Liver (tissue), 8 donors: ENCODE measurements at regions not wholly inside any gene's neighbourhood (a gene's known extent, or its start where the extent isn't known, plus 50 kb on each side); places are given as distances from the start of the nearest gene placed in this dataset.

ENCODE experiments used
- DNase-seq: peaks from one replicate; pipeline ENCODE4 v3.0.0-alpha.2; 2017; ENCODE audit warnings: low spot score
- H3K27ac ChIP-seq, 2 donors: one replicate each; pipeline ENCODE4 v1.7.0; 2013; ENCODE audit warnings: inconsistent platforms in 2 of 2, low read length in 2 of 2, control low read depth in 1 of 2, low read depth in 1 of 2, mild to moderate bottlenecking in 1 of 2
- H3K27me3 ChIP-seq, 4 donors: one replicate each; pipeline versions ENCODE4 v1.6.1 to v1.7.0; 2013; ENCODE audit warnings: low read length in 3 of 4, inconsistent platforms in 1 of 4, mild to moderate bottlenecking in 1 of 4, moderate library complexity in 1 of 4; ENCODE audit not compliant: control insufficient read depth in 4 of 4, insufficient read depth in 4 of 4
- H3K36me3 ChIP-seq, 4 donors: one replicate each; pipeline versions ENCODE4 v1.6.1 to v1.7.0; 2013; ENCODE audit warnings: low read length in 3 of 4, mild to moderate bottlenecking in 3 of 4, low read depth in 1 of 4, moderate library complexity in 1 of 4; ENCODE audit not compliant: control insufficient read depth in 4 of 4, insufficient read depth in 3 of 4
- H3K4me1 ChIP-seq, 4 donors: one replicate each; pipeline versions ENCODE4 v1.6.1 to v1.7.0; 2013; ENCODE audit warnings: low read length in 3 of 4, mild to moderate bottlenecking in 3 of 4, moderate library complexity in 1 of 4; ENCODE audit not compliant: control insufficient read depth in 4 of 4, insufficient read depth in 4 of 4
- H3K4me3 ChIP-seq, 3 donors: one replicate each; pipeline versions ENCODE4 v1.6.1 to v1.7.0; 2013; ENCODE audit warnings: low read length in 3 of 3, control low read depth in 1 of 3, low read depth in 1 of 3, mild to moderate bottlenecking in 1 of 3
- H3K9ac ChIP-seq, 2 donors: one replicate each; pipeline ENCODE4 v1.7.0; 2013; ENCODE audit warnings: low read length in 2 of 2, mild to moderate bottlenecking in 2 of 2, moderate library complexity in 2 of 2, control low read depth in 1 of 2, low read depth in 1 of 2
- H3K9me3 ChIP-seq, 4 donors: one replicate each; pipeline versions ENCODE4 v1.6.1 to v1.7.0; 2013; ENCODE audit warnings: low read length in 3 of 4; ENCODE audit not compliant: control insufficient read depth in 4 of 4
- EGR1 ChIP-seq, 2 donors: IDR thresholded peaks; 2 replicates each; pipeline ENCODE4 v1.6.1; 2016 to 2018; ENCODE audit warnings: antibody characterized with exemption in 2 of 2, low read depth in 2 of 2
- FOXA1 ChIP-seq: IDR thresholded peaks from 2 replicates; pipeline ENCODE4 v1.6.1; 2016; ENCODE audit warnings: antibody characterized with exemption
- FOXA2 ChIP-seq: IDR thresholded peaks from 2 replicates; pipeline ENCODE4 v1.6.1; 2016; ENCODE audit warnings: antibody characterized with exemption
- GABPA ChIP-seq, 2 donors: IDR thresholded peaks in 1 of 2; conservative IDR thresholded peaks in 1 of 2; 2 replicates each; pipeline ENCODE4 v1.6.1; 2016; ENCODE audit warnings: antibody characterized with exemption in 2 of 2, mild to moderate bottlenecking in 1 of 2, moderate library complexity in 1 of 2
- HNF4A ChIP-seq, 2 donors: conservative IDR thresholded peaks; 2 replicates each; pipeline ENCODE4 v1.6.1; 2016; ENCODE audit warnings: antibody characterized with exemption in 2 of 2, mild to moderate bottlenecking in 2 of 2
- JUND ChIP-seq, 2 donors: IDR thresholded peaks; 2 replicates each; pipeline ENCODE4 v1.6.1; 2016; ENCODE audit warnings: antibody characterized with exemption in 2 of 2
- NR2F2 ChIP-seq: IDR thresholded peaks from 2 replicates; pipeline ENCODE4 v1.6.1; 2016; ENCODE audit warnings: antibody characterized with exemption
- RAD21 ChIP-seq, 2 donors: IDR thresholded peaks; 2 replicates each; pipeline ENCODE4 v1.6.1; 2016; ENCODE audit warnings: antibody characterized with exemption in 2 of 2, mild to moderate bottlenecking in 2 of 2
- RXRA ChIP-seq, 2 donors: IDR thresholded peaks; 2 replicates each; pipeline ENCODE4 v1.6.1; 2017 to 2018; ENCODE audit warnings: antibody characterized with exemption in 2 of 2, mild to moderate bottlenecking in 1 of 2
- SP1 ChIP-seq: IDR thresholded peaks from 2 replicates; pipeline ENCODE4 v1.6.1; 2018; ENCODE audit warnings: antibody characterized with exemption, mild to moderate bottlenecking
- TAF1 ChIP-seq: conservative IDR thresholded peaks from 2 replicates; pipeline ENCODE4 v1.6.1; 2016; ENCODE audit warnings: antibody characterized with exemption, mild to moderate bottlenecking
- YY1 ChIP-seq: IDR thresholded peaks from 2 replicates; pipeline ENCODE4 v1.6.1; 2016; ENCODE audit warnings: antibody characterized with exemption, mild to moderate bottlenecking
- WGBS: extraction: QIAGEN DNeasy Blood & Tissue Kit; methylation state at CpG from one replicate; pipeline ENCODE4 v1.1.7; 2013; 5-methylcytosine and 5-hydroxymethylcytosine counted together
- TF ChIP-seq, protein P1 (sequence below): fragments of 150-350 bp; IDR thresholded peaks from 2 replicates; pipeline ENCODE4 v1.5.1; 2017; ENCODE audit warnings: improper control_type of control experiment, low read depth, low read length; ENCODE audit not compliant: missing input control
- TF ChIP-seq, protein P2 (sequence below): IDR thresholded peaks from 2 replicates; pipeline ENCODE4 v1.6.1; 2016; ENCODE audit warnings: antibody characterized with exemption
- TF ChIP-seq, protein P3 (sequence below): IDR thresholded peaks from 2 replicates; pipeline ENCODE4 v1.6.1; 2016; ENCODE audit warnings: antibody characterized with exemption
- TF ChIP-seq, protein P4 (sequence below): IDR thresholded peaks from 2 replicates; pipeline ENCODE4 v1.6.1; 2016; ENCODE audit warnings: antibody characterized with exemption
- donor health status: healthy.
- donor health status: healthy.
- donor health status: healthy.
- donor health status: healthy.
- donor health status: healthy.

DNA sequence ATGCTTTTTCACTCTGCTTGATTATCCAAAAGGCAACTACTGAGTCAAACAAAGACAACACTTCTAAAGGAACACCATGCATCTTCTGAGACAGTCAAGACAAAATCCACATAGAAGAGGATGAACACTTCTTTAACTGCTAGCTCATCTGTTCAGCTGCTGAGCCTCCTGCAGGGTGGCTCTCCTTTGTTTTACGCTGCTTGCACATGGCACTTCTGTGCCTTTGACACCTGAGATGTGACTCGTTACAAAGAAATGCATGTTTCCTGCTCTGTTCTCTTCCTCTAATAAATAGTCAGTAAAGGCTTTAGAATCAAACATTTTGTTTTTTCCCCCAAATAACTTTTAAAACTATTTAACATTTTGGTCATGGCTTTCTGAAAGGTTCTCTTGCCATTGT lies 1129.4 kb downstream of the TDRD15 start:
- DNase-seq: no peak
- WGBS: 75% methylated on average over 2 of the region's 2 CpGs
- TF ChIP-seq FOXA1: no peak
- TF ChIP-seq GABPA (IDR thresholded peaks at IDR 0.05 in 1 of 2, conservative IDR thresholded peaks at IDR 0.05 in 1 of 2): no peak
- TF ChIP-seq, protein P1, sequence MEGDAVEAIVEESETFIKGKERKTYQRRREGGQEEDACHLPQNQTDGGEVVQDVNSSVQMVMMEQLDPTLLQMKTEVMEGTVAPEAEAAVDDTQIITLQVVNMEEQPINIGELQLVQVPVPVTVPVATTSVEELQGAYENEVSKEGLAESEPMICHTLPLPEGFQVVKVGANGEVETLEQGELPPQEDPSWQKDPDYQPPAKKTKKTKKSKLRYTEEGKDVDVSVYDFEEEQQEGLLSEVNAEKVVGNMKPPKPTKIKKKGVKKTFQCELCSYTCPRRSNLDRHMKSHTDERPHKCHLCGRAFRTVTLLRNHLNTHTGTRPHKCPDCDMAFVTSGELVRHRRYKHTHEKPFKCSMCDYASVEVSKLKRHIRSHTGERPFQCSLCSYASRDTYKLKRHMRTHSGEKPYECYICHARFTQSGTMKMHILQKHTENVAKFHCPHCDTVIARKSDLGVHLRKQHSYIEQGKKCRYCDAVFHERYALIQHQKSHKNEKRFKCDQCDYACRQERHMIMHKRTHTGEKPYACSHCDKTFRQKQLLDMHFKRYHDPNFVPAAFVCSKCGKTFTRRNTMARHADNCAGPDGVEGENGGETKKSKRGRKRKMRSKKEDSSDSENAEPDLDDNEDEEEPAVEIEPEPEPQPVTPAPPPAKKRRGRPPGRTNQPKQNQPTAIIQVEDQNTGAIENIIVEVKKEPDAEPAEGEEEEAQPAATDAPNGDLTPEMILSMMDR: no peak
- TF ChIP-seq YY1: no peak
- TF ChIP-seq NR2F2: no peak
- TF ChIP-seq, protein P2, sequence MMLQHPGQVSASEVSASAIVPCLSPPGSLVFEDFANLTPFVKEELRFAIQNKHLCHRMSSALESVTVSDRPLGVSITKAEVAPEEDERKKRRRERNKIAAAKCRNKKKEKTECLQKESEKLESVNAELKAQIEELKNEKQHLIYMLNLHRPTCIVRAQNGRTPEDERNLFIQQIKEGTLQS: no peak
- no peak for TF ChIP-seq SP1
- no peak for TF ChIP-seq TAF1
- TF ChIP-seq FOXA2: no peak
- TF ChIP-seq HNF4A (conservative IDR thresholded peaks at IDR 0.05): no peak
- no peak for TF ChIP-seq EGR1 (IDR thresholded peaks at IDR 0.05; ENCODE audit: low read depth in 2 of 2)

DNA sequence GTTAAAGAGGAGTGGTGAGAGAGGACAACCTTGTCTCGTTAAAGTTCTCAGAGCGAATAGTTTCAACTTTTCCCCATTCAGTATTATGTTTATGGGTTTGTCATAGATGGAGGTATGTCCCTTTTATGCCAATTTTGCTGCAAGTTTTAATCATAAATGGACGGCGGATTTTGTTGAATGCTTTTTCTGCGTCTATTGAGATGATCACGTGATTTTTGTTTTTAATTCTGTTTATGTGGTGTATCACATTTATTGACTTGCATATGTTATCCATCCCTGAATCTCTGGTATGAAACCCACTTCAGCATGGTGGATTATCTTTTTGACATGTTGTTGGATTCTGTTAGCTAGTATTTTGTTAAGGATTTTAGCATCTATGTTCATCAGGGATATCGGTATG lies 1123.8 kb upstream of the KLHL29 start:
- Histone ChIP-seq H3K4me3 (no peak overlapping the region), H3K27ac (no peak overlapping the region), H3K36me3 (no peaks in the 10 kb centered on the region), H3K4me1 (no peaks in the 10 kb centered on the region), H3K9me3 (no peaks in the 10 kb centered on the region), H3K9ac (no peak overlapping the region), H3K27me3 (no peaks in the 10 kb centered on the region)
- no peak for TF ChIP-seq RAD21 (IDR thresholded peaks at IDR 0.05)
- TF ChIP-seq, protein P3, sequence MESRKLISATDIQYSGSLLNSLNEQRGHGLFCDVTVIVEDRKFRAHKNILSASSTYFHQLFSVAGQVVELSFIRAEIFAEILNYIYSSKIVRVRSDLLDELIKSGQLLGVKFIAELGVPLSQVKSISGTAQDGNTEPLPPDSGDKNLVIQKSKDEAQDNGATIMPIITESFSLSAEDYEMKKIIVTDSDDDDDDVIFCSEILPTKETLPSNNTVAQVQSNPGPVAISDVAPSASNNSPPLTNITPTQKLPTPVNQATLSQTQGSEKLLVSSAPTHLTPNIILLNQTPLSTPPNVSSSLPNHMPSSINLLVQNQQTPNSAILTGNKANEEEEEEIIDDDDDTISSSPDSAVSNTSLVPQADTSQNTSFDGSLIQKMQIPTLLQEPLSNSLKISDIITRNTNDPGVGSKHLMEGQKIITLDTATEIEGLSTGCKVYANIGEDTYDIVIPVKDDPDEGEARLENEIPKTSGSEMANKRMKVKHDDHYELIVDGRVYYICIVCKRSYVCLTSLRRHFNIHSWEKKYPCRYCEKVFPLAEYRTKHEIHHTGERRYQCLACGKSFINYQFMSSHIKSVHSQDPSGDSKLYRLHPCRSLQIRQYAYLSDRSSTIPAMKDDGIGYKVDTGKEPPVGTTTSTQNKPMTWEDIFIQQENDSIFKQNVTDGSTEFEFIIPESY: no peak
- 92% methylated on average over 7 of the region's 7 CpGs for WGBS
- no peak for DNase-seq

More for the DNA sequence above, 1129.4 kb downstream of the TDRD15 start:
- no peaks in the 10 kb centered on the region for H3K4me1 ChIP-seq
- no peaks in the 10 kb centered on the region for H3K36me3 ChIP-seq
- no peaks in the 10 kb centered on the region for H3K9me3 ChIP-seq
- no peak overlapping the region for H3K9ac ChIP-seq
- H3K27ac ChIP-seq: no peak overlapping the region
- H3K27me3 ChIP-seq: no peaks in the 10 kb centered on the region
- no peak overlapping the region for H3K4me3 ChIP-seq

DNA sequence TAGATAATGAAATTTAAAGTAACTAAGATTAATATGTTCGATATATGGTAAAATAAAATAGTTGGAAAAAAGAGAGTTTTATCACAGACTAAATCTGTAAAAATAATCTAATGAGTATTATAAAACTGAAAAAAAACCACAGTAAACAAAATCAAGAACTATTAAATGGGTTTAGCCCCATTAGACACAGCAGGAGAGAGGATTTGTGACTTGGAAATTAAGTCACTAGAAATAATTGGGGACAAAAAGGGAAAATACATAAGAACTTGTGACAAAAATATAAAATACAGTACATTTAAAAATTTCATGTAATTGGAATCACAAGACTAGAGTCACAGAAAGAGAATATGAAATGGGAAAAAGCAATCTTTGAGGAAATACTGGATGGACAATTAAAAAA lies 1114.6 kb upstream of the KLHL29 start:
- H3K27me3 ChIP-seq: no peaks in the 10 kb centered on the region
- no peak for TF ChIP-seq GABPA (IDR thresholded peaks at IDR 0.05 in 1 of 2, conservative IDR thresholded peaks at IDR 0.05 in 1 of 2)
- no peak for TF ChIP-seq NR2F2
- TF ChIP-seq, protein P3: no peak
- TF ChIP-seq, protein P2: no peak
- TF ChIP-seq, protein P4, sequence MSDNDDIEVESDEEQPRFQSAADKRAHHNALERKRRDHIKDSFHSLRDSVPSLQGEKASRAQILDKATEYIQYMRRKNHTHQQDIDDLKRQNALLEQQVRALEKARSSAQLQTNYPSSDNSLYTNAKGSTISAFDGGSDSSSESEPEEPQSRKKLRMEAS: no peak
- no peak for TF ChIP-seq SP1
- TF ChIP-seq RXRA (IDR thresholded peaks at IDR 0.05): no peak
- no peak for TF ChIP-seq EGR1 (IDR thresholded peaks at IDR 0.05; ENCODE audit: low read depth in 2 of 2)
- TF ChIP-seq FOXA1: no peak
- TF ChIP-seq JUND (IDR thresholded peaks at IDR 0.05): no peak
- no peak for TF ChIP-seq HNF4A (conservative IDR thresholded peaks at IDR 0.05)
- TF ChIP-seq, protein P1: no peak
- H3K4me3 ChIP-seq: no peak overlapping the region
- no peak for DNase-seq
- no peak overlapping the region for H3K27ac ChIP-seq
- H3K4me1 ChIP-seq: no peaks in the 10 kb centered on the region
- peaks cover 0 to 6% (median 0%) of the 10 kb centered on the region in 4 donors for H3K9me3 ChIP-seq
- no peaks in the 10 kb centered on the region for H3K36me3 ChIP-seq
- H3K9ac ChIP-seq: no peak overlapping the region
- WGBS: 94% methylated on average over 1 of the region's 1 CpG
